GM21825 (cell line): ENCODE measurements at regions not wholly inside any gene's neighbourhood (a gene's known extent, or its start where the extent isn't known, plus 50 kb on each side); places are given as distances from the start of the nearest gene placed in this dataset.

Experiments used
- ATAC-seq: cut with Tn5 transposase; IDR thresholded peaks from one replicate; pipeline ENCODE4 v1.9.1; 2021; ENCODE audit warnings: mild to moderate bottlenecking, moderate library complexity; ENCODE audit not compliant: unreplicated experiment

DNA sequence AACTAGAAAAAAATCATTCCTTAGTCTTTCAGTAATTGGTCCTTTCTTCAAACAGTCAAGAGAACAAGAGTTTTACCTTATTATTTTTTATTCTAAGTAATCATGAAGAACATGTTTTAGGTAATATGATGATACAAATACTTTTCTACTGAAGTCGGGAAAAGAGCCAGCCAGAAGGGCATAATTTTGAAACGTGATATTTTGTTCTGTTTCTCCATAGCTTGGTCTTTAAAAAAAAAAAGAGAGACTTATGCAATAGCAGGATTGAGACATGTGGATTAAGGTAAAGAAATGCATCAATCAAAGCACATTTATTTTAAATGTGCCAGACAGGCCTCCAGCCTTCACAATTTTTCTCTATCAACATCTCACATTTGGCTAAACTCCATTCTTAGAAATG is 1016.8 kb downstream of the CNTNAP5 start:
- no peak for ATAC-seq

DNA sequence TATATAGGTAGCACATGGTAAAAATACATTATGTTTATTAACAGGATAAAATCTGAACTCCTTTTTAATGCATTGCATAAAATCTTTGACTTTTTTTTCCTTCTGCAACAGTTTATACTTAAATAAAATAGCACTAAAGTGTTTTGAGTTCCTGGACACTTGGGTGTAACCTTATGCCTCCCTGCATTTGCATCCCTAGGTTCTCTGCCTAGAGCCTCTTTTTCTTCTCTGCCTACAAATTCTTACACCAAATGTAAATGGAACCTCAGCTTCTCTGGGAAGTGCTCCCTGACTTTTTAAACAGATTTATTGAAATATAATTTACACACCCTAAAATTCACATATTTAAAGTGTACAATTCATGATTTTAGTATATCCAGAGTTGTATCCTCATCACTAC is 1017.6 kb downstream of the CNTNAP5 start:
- ATAC-seq: no peak

DNA sequence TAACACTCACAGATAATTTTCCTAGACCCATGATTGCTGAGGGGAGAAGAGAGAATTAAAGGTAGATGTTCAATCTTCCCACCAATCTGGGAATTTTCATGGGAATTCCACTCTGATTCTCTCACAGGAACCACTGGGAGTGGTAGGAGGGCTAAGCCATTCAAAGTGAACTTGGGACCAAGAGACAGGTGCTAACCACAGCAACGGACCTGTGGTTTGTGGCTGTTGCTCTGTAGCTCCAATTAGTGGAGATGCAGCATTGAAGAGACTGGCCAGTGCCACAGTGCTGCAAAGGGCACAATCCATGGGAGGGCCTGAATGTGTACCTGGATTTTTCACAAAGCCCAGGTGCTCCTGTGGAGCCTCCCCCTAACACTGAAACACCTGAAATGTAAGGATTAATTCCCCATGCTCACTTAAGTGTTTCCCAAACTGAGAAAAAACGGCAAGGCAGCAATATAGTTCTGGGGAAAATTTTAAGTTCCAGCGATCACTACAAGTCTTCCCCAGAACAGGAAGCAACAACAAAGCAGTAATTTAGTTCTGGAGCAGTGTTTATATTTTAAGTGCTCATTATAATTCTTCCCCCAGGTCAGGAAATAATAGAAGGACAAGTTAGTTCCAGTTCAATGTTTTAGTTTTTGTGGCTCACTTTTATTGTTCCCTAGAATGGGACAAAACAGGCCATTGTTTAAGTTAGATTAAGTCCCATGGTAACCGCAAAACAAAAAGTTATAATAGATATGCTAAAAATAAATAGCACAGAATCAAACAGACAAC is 1045.8 kb downstream of the CNTNAP5 start:
- ATAC-seq: no peak

DNA sequence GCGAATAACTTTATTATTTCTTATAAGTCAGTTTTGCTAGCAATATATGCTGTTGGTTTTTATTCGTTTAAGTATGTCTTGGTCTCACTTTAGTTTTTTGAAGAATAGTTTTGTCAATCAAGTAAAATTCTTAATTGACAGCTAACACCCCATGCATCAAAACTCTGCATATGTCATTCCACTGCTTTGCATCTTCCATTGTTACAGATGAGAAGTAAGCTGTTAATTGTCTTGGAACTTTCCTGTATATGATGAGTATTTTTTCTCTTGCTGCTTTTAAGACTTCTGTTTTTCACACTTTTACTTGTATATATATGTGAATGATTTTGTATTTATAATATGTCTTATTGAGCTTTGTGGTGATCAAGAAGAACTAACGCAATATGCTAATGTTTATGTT is 1048.4 kb downstream of the CNTNAP5 start:
- ATAC-seq: no peak

DNA sequence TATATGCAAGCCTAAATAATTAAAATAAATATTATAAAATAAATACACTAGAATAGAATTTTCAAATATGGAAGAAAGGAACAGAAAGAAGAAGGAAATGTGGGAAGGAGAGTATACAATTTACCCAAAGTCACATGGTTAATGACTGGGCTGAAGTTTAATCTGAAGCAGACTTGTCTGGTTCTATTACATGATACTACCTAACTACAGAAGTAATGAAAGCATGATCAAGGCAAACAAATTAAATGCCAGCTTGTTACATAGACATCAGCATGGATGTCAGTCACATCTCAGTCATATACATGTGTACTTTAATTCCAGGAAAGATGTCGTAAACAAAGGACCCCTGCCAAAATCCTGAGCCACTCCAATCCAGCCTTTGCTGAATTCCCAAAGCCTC is 1060.8 kb downstream of the CNTNAP5 start:
- ATAC-seq: no peak

DNA sequence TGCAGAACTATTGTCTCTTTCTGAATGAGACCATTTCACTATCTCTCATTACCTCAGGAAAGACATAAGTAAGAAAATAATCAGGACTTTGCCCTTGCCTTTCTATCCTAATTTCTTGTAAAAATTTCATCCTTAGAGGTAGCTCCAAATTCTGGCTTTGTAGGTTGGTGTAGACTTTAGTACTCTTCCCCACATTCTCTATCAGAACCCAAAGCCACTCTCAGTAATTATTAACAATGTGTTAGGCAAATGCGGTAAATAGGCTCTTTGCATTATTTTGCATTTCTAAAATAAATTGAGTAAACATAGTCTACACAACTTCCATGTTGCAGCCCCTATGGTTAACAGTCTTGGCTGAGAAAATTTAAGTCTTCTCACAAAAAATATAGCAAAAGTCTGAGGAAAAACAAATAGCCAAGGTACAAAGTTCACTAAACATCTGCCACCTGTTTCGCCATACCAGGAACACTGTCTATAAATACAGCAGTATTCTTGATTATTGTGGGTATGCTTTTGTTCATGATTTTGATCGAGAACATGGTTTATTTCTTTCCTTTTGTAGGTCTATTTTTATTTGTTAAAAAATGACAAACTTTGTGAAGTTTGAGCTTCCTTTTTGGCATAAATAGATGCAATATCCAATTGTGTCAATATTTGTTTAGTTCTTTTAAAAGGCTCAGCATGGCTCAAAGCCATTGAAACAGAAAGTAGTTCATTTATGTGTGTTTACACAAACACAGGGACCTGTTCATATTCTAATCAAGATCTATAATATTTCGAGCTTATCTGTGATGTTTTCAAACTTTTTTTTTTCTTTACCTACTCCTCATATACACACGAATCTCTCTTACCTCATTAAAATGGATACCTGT is 1061.5 kb downstream of the CNTNAP5 start:
- no peak for ATAC-seq

DNA sequence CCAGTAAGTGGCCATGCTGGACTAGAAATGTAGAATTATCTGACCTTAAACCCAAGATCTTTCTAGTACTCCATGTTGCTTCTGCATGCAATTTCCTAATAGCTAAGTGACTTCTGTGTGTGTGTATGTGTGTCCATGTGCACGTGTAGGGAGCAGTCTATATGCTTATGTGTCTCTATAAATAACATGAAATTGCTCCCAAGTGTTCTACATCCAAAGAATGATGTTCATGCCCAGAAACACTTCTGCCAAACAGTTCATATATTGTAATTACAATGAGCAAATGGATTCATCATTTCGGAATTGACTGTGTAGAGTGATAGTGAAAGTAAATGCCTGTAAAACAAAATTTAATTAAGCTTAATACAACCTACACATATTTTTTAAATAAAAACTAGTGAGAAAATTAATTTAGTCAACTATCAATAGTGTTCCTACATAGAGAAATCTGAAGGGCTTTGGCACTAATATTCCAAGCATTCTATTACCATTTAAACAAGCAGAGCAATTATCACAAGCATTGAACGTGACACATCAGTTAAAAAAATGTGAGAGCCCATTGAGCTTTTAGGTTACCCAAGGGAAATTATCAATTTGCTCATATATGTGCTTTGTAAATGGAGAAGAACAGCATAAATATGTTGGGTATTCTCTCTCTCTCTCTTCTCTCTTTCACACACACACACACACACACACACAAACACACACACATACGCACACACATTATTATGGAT is 1067.4 kb downstream of the CNTNAP5 start:
- ATAC-seq: no peak

DNA sequence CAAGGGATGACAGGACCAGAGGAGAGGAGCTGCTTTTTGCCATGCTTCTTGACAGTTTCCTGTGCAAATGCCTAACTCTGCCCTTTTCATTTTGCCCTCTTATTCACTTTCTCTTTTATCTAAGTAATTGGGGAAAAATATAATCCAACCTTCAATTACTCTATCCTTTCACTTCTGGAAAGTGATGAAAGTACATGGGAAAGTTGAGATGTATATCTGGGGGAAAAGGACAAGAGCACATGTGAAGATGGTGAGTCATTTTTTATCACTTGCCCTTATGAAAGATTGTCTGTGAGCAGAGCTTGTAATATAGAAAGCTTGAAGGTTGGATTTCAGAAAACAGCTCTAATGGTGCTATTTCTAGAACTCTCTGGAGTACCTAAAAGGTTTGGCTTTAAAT is 1070.7 kb downstream of the CNTNAP5 start:
- ATAC-seq: no peak

DNA sequence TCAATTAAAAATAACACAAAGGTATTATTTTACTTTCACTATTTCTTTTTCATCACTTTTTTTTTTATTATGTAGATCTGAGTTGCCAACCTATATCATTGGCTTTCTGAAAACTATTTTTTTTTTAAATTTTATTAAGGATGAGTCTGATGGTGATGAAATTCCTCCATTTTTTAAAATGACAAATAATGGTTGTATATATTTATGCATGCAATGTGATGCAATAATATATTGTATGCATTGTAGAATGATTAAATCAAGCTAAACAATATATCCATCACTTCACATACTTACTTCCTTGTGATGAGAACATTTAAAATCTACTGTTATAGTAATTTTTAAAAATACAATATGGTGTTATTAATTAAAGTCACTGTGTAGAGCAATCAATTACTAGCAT is 1081.6 kb downstream of the CNTNAP5 start:
- ATAC-seq: no peak

DNA sequence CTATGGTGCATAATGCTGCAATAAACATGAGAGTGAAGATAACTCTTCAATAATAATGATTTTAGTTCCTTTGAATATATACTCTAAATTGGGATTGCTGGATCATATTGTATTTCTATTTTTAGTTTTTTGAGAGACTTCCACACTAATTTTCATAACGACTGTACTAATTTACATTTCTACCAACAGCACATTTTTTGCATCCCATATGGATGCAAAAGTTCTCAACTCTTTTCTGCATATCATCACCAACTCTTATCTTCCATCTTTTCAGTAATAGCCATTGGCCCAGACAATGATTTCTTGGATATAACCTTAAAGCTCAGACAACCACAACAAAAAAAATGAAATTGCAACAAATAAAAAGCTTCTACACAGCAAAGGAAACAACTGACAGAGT is 1082.4 kb downstream of the CNTNAP5 start:
- ATAC-seq: no peak

DNA sequence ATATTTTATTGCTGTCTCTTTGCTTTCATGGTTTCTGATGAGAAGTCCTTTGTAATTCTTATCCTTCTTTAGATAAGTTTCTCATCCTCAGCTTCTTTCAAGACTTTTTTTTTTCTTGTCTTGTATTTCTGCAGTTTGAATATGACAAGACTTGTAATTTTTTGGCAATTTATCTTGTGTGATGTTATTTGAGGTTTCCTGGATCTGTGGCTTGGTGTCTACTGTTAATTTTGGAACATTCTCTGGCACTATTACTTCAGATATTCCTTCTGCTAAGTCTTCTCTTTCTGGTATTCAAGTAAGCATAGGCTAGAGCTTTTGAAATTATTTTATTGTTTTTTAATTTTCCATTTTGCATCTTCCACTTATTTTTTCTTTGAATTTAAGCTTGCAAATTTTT is 1083.2 kb downstream of the CNTNAP5 start:
- no peak for ATAC-seq

DNA sequence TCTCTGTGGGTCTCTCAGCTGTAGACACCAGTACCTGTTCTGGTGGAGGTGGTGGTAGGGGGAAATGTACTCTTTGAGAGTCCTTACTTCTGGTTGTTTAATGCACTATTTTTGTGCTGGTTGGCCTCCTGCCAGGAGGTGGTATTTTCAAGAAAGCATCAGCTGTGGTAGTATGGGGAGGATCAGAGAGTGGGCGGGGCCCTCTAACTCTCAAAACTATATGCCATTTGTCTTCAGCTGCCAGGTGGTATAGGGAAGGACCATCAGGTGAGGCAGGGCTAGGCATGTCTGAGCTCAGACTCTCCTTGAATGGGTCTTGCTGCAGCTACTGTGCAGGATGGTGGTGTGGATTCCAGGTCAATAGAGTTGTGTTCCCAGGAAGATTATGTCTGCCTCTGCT is 1100.8 kb downstream of the CNTNAP5 start:
- ATAC-seq: no peak

DNA sequence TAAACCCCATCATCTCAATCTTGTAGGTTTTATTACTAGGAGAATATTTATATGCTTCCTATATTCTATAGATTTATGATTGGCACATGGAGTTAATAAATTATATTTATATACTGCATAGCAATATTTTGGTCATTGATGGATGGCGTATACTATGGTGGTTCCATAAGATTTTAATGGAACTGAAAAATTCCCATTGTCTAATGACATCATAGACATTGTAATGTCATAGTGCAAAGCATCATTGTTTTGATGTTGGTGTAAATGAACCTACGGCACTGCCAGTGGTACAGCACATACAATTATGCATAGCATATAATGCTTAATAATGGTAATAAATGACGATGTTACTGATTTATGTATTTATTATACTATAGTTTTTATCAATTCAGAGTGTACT is 1135.9 kb downstream of the CNTNAP5 start:
- ATAC-seq: no peak

DNA sequence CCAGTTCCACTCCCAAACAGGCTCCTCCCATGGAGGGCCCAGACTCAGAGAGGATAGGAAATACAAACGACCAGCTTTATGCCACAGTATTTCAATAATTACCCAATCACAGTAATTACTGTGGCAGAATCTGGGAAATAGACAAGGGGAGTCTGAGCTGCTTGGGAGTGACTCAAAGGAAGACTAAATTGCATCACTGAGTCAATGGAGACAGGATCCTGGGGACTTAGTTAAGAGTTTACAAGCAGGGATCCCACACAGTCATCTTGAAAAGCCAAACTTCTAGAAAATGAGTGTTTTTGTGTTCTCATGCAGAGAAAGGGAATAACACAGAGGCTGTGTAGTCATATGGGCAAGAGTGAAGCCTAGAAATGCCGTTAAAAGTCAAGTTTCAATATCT is 1142.1 kb downstream of the CNTNAP5 start:
- ATAC-seq: no peak

DNA sequence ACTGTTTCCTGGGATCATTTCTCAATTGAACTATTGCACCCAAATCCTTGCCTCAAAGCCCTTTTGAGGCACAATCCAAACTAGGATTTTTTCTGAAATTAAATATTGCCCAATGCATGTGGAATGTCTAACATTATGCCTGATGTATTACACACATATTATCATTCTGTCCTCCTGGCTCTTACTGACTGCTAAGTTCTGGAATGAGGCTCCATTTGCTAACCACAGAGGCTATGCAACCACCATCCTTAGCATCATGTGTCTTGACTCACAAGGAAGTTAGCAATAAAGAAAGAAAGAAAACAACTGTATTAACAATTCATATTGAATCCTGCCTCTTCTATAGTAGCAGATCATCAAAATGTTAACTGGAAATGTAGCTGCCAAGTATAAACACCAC is 1142.7 kb downstream of the CNTNAP5 start:
- ATAC-seq: no peak

DNA sequence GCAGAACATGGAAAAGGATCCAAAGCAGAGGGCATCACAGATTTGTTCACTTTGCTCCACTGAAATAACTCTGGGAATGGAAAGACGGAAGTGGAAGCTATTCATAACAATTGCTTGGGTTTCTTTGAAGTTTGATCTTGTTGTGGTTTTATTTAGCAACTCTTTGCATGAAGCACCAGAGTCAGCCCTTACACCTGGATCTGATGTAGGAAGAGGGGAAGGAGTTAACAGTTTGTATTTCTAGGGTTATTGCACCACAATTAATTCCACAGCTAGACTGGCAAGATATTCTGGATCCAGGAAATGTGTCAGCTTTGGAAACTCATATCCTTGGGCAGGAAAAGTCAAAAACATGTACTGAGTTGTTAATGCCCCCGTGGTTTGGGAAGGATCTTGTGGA is 1143.4 kb downstream of the CNTNAP5 start:
- ATAC-seq: no peak

DNA sequence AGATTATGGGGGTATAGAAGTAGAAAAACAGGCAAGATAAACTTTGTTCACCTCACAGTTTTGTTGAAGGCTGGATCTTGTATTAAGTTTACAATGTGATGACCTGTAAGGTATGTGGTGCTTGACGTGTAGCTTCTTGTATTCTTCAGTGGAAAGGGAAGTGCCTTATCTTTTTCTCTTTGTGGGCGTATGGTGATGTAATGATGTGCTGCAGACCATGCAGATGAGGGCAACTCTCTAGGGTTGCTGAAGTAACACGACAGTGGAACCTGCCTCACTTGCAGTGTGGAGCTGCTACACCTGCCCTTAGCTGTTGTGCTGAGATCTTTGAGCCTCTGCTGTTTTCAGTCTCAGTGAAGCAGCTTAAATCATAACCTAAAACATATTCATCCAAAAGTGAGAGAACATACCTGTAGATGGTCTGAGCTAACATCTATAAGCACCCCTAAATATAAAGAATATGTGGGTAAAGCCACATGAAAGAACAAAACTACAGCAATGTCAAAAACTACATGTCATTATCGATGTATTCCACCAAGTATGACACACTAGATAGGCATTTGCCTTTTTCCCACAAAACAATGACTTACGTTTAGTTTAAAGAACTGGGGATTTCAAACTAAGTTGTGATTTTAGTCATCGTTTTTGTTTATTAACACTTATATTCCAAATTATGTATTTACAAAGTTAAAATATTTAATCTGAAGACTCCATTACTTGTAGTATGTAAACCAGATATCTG is 1144.1 kb downstream of the CNTNAP5 start:
- ATAC-seq: no peak

DNA sequence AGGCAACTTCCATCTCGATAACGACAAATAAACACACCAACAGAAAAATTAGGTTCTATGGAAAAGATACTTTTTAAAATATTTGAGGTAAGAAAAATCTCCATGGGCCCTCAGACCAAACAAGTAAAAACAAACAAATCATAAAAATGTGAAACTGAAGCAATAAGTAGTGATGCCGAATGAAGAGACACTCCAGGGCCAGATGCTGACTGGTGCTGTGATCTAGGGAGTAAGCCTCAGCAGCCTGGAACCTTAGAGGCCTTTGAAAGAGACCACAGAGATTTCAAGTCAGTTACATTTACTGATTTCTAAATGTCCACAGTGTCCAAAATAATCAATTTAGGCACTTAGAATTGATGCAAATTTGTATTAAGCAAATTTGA is 1144.7 kb downstream of the CNTNAP5 start:
- no peak for ATAC-seq

DNA sequence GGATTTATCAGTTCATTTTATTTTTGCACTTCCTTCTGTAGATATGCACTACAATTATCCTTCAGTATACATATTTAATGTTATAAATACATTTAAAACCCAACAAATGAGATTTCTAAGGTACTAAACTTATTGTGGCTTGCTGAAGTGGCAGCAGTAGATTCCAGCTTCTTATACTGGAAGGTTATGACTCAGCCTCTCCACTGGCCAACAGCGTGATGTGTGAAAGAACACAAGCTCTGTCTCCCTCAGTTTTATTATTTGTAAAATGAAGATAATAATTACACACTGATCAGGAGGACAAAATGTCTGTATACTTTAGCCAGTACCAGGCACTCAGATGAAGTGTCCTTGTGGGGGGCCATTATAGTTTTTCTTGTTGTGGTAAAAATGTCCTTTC is 1147.1 kb downstream of the CNTNAP5 start:
- no peak for ATAC-seq

DNA sequence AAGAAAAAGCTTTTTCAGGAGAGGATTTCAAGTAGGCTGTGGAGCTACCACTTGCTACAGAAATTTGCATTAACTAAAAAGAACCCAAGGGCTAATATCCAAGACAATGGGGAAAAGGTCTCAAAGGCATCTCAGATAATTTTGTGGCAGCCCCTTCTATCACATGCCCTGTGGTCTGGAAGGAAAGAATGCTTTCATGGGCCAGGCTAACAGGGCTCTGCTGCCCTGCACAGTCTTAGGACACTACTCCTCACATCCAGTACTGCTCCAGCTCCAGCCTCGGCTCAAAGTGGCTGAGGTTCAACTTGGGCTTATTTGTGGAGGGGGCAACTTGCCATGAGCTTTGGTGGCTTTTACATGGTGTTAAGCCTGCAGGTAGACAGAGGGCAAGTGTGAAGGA is 1150.3 kb downstream of the CNTNAP5 start:
- ATAC-seq: no peak

DNA sequence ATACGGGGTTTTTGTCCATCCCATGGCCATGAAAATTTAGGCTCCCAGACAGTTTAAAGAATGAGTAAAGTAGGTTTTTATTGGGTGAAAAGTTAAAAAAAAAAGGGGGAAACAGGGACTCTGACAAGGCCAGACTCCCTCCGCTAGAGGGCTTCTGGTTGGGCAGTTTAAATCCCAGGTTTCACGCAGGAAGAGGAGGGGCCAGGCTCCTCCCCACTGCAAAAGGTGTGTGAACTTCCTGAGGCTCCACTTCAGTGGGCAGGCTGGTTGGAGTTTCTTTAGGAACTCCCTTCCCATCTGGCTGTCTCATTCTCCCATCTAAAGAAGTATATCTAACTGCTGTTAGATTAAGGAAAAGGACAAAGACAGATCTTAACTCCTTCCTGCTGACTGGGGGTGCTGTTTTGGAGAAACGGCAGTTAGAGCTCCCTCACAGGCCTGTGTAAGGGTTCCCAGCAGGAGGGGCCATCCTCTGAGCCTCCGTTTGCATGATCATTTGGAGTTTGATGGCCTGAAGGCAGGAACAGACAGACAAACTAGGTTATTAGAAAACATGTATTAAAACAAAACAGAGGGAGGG is 1160.7 kb downstream of the CNTNAP5 start:
- ATAC-seq: no peak
